GM10266 (cell line): ENCODE measurements at regions not wholly inside any gene's neighbourhood (a gene's known extent, or its start where the extent isn't known, plus 50 kb on each side); places are given as distances from the start of the nearest gene placed in this dataset.

ENCODE experiments used
- DNase-seq: peaks from one replicate; pipeline ENCODE4 v3.0.0; 2012; ENCODE audit errors: extremely low spot score
- CTCF ChIP-seq: IDR thresholded peaks from 2 replicates; pipeline ENCODE4 v1.5.1; 2012; ENCODE audit warnings: mild to moderate bottlenecking, low read depth; ENCODE audit not compliant: control insufficient read depth, insufficient read depth; ENCODE audit errors: missing control alignments

- DNase-seq = no peak
- TF ChIP-seq CTCF = no peak
These were observed 732.9 kb upstream of the BCHE start for GRCh38 chr3:166570102-166570501.

GRCh38 chr3:166569589-166569988 is 732.4 kb upstream of the BCHE start:
- no peak for TF ChIP-seq CTCF
- DNase-seq = no peak

GRCh38 chr3:166560253-166560652 is 723.0 kb upstream of the BCHE start:
- no peak for TF ChIP-seq CTCF
- no peak for DNase-seq

GRCh38 chr3:166556955-166557354 is 719.7 kb upstream of the BCHE start:
- no peak for DNase-seq
- TF ChIP-seq CTCF = no peak

GRCh38 chr3:166554023-166554422 is 716.8 kb upstream of the BCHE start:
- TF ChIP-seq CTCF = no peak

GRCh38 chr3:166533740-166534139 is 696.5 kb upstream of the BCHE start:
- DNase-seq = no peak
- TF ChIP-seq CTCF = no peak

More at GRCh38 chr3:166554023-166554422, 716.8 kb upstream of the BCHE start:
- no peak for DNase-seq

GRCh38 chr3:166531730-166532129 is 694.5 kb upstream of the BCHE start:
- DNase-seq = no peak
- TF ChIP-seq CTCF = no peak
